ENCODE measurements at regions not wholly inside any gene's neighbourhood (a gene's known extent, or its start where the extent isn't known, plus 50 kb on each side); places are given as distances from the start of the nearest gene placed in this dataset.

DNA sequence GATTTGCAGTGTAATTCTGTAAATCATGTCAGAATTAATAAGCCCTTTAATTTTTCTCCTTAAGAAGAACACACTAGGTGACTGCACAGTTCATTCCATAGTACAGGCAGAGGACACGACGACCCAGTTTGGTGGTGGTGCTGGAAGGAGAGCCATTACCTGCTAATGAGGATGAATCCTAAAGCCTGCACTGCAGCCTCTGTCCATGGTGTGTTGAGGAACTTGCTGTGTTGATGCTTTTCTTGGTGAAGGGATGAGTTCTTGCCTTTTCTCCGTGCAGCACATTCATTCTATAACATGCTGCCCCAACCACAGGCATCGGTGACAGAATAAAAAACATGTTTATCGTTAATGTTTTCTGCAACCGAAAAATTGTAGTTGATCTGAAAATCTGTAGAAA, 89.6 kb upstream of the VEPH1 start:
- TF ChIP-seq, protein P1, sequence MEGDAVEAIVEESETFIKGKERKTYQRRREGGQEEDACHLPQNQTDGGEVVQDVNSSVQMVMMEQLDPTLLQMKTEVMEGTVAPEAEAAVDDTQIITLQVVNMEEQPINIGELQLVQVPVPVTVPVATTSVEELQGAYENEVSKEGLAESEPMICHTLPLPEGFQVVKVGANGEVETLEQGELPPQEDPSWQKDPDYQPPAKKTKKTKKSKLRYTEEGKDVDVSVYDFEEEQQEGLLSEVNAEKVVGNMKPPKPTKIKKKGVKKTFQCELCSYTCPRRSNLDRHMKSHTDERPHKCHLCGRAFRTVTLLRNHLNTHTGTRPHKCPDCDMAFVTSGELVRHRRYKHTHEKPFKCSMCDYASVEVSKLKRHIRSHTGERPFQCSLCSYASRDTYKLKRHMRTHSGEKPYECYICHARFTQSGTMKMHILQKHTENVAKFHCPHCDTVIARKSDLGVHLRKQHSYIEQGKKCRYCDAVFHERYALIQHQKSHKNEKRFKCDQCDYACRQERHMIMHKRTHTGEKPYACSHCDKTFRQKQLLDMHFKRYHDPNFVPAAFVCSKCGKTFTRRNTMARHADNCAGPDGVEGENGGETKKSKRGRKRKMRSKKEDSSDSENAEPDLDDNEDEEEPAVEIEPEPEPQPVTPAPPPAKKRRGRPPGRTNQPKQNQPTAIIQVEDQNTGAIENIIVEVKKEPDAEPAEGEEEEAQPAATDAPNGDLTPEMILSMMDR (IDR thresholded peaks at IDR 0.05), result no peak
- TF ChIP-seq POLR2A (IDR thresholded peaks at IDR 0.05), result no peak
